Astrocyte (in vitro differentiated cells and primary cell): ENCODE measurements at regions not wholly inside any gene's neighbourhood (a gene's known extent, or its start where the extent isn't known, plus 50 kb on each side); places are given as distances from the start of the nearest gene placed in this dataset.

Experiments used
- CTCF ChIP-seq: IDR thresholded peaks from 2 replicates; pipeline ENCODE4 v1.5.1; 2011; ENCODE audit warnings: low read depth, mild to moderate bottlenecking, inconsistent platforms, low read length, moderate library complexity; ENCODE audit not compliant: insufficient read depth
- EZH2 ChIP-seq: IDR thresholded peaks from 2 replicates; pipeline ENCODE4 v1.6.1; 2012; ENCODE audit warnings: mild to moderate bottlenecking, low read length, inconsistent platforms; ENCODE audit not compliant: insufficient read depth

- TF ChIP-seq CTCF = no peak
- no peak for TF ChIP-seq EZH2
Measured at GRCh38 chr9:129405827-129406213, 215.1 kb downstream of the C9orf50 start.
